Astrocyte (in vitro differentiated cells and primary cell): ENCODE measurements at regions not wholly inside any gene's neighbourhood (a gene's known extent, or its start where the extent isn't known, plus 50 kb on each side); places are given as distances from the start of the nearest gene placed in this dataset.

ENCODE experiments used
- DNase-seq: peaks from one replicate; pipeline ENCODE4 v3.0.0-alpha.2; 2010; ENCODE audit warnings: low read depth
- FAIRE-seq: peaks from 2 replicates; lab custom pipeline; 2011; peaks lifted over from hg19 to GRCh38; lab: Jason Lieb, UNC
- H2AFZ ChIP-seq: 2 replicates; pipeline ENCODE4 v1.6.0; 2012; ENCODE audit warnings: low read depth, low read length, inconsistent platforms
- H3K27ac ChIP-seq: 2 replicates; pipeline ENCODE4 v1.5.1; 2011; ENCODE audit warnings: low read depth, low read length, inconsistent platforms
- H3K27me3 ChIP-seq: 2 replicates; pipeline ENCODE4 v1.6.0; 2011; ENCODE audit warnings: low read length, inconsistent platforms; ENCODE audit not compliant: insufficient read depth
- H3K36me3 ChIP-seq: 2 replicates; pipeline ENCODE4 v1.5.1; 2011; ENCODE audit warnings: low read length, inconsistent platforms; ENCODE audit not compliant: insufficient read depth
- H3K4me1 ChIP-seq: 2 replicates; pipeline ENCODE4 v1.5.1; 2011; ENCODE audit warnings: low read length, inconsistent platforms; ENCODE audit not compliant: insufficient read depth
- H3K4me2 ChIP-seq: 2 replicates; pipeline ENCODE4 v1.6.0; 2012; ENCODE audit warnings: low read length, inconsistent platforms
- H3K4me3 ChIP-seq: 2 replicates; pipeline ENCODE4 v1.5.1; 2011; ENCODE audit warnings: low read depth, mild to moderate bottlenecking, low read length, inconsistent platforms; ENCODE audit not compliant: insufficient read depth
- H3K79me2 ChIP-seq: 2 replicates; pipeline ENCODE4 v1.6.0; 2012; ENCODE audit warnings: mild to moderate bottlenecking, low read length, inconsistent platforms; ENCODE audit not compliant: insufficient read depth
- H3K9ac ChIP-seq: 2 replicates; pipeline ENCODE4 v1.6.0; 2012; ENCODE audit warnings: mild to moderate bottlenecking, low read length, inconsistent platforms
- H3K9me3 ChIP-seq: 2 replicates; pipeline ENCODE4 v1.5.1; 2012; ENCODE audit warnings: low read depth, mild to moderate bottlenecking, low read length, inconsistent platforms; ENCODE audit not compliant: insufficient read depth
- H4K20me1 ChIP-seq: 2 replicates; pipeline ENCODE4 v1.6.0; 2012; ENCODE audit warnings: low read length, inconsistent platforms; ENCODE audit not compliant: insufficient read depth
- H3K27ac Mint-ChIP-seq: one replicate; pipeline ENCODE4 v1.8.0; 2021; ENCODE audit warnings: mild to moderate bottlenecking, mixed read lengths; ENCODE audit not compliant: unreplicated experiment
- H3K27me3 Mint-ChIP-seq: one replicate; pipeline ENCODE4 v1.8.0; 2021; ENCODE audit warnings: low read depth, mixed read lengths; ENCODE audit not compliant: unreplicated experiment
- H3K36me3 Mint-ChIP-seq: one replicate; pipeline ENCODE4 v1.8.0; 2021; ENCODE audit warnings: low read depth, mixed read lengths; ENCODE audit not compliant: unreplicated experiment
- H3K4me1 Mint-ChIP-seq: one replicate; pipeline ENCODE4 v1.8.0; 2021; ENCODE audit warnings: low read depth, mixed read lengths; ENCODE audit not compliant: unreplicated experiment
- H3K4me3 Mint-ChIP-seq: one replicate; pipeline ENCODE4 v1.8.0; 2021; ENCODE audit warnings: mild to moderate bottlenecking, moderate library complexity, mixed read lengths; ENCODE audit not compliant: unreplicated experiment
- H3K9me3 Mint-ChIP-seq: one replicate; pipeline ENCODE4 v1.8.0; 2021; ENCODE audit warnings: mild to moderate bottlenecking, mixed read lengths; ENCODE audit not compliant: unreplicated experiment
- EZH2 ChIP-seq: IDR thresholded peaks from 2 replicates; pipeline ENCODE4 v1.6.1; 2012; ENCODE audit warnings: mild to moderate bottlenecking, low read length, inconsistent platforms; ENCODE audit not compliant: insufficient read depth
- TF ChIP-seq, protein P1 (sequence below): IDR thresholded peaks from 2 replicates; pipeline ENCODE4 v1.5.1; 2011; ENCODE audit warnings: low read depth, mild to moderate bottlenecking, inconsistent platforms, low read length, moderate library complexity; ENCODE audit not compliant: insufficient read depth

DNA sequence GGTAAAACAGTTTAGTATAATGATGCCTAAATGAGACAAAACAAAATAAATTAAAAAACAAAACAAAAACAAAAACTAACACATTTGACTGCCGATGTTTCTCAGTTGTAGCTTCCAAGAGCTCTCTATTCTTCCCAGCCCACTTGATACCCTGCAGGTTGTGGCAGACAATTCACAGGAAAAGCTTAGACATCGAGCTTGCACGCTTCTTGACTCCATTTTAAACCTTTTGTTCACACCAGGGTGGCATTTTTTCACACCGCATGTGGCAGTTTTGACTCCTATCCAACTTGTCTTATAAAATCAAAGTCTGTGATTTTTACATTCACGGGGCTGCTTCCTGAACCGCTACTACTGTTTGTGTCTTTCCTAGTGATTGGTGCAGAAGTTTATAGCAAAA lies 575.9 kb downstream of the USP25 start:
- Histone ChIP-seq H4K20me1 (no peaks in the 10 kb centered on the region), H3K79me2 (peaks cover 43% of the 10 kb centered on the region), H2AFZ (peak overlapping the region; percentile 63), H3K27me3 (no peaks in the 10 kb centered on the region), H3K4me1 (peaks cover 33% of the 10 kb centered on the region), H3K4me2 (peak overlapping the region; percentile 82), H3K27ac (peak overlapping the region; percentile 77), H3K9ac (peak overlapping the region; percentile 84), H3K36me3 (no peaks in the 10 kb centered on the region), H3K4me3 (peak overlapping the region; percentile 54), H3K9me3 (no peaks in the 10 kb centered on the region)
- H3K4me3 Mint-ChIP-seq, result no peak overlapping the region
- DNase-seq (peak; percentile 70), FAIRE-seq (peak; percentile 49)
- H3K27ac Mint-ChIP-seq, result no peak overlapping the region
- no peaks in the 10 kb centered on the region for H3K27me3 Mint-ChIP-seq
- no peaks in the 10 kb centered on the region for H3K36me3 Mint-ChIP-seq
- H3K9me3 Mint-ChIP-seq, result no peaks in the 10 kb centered on the region
- H3K4me1 Mint-ChIP-seq, result peaks cover 7% of the 10 kb centered on the region
- TF ChIP-seq, protein P1, sequence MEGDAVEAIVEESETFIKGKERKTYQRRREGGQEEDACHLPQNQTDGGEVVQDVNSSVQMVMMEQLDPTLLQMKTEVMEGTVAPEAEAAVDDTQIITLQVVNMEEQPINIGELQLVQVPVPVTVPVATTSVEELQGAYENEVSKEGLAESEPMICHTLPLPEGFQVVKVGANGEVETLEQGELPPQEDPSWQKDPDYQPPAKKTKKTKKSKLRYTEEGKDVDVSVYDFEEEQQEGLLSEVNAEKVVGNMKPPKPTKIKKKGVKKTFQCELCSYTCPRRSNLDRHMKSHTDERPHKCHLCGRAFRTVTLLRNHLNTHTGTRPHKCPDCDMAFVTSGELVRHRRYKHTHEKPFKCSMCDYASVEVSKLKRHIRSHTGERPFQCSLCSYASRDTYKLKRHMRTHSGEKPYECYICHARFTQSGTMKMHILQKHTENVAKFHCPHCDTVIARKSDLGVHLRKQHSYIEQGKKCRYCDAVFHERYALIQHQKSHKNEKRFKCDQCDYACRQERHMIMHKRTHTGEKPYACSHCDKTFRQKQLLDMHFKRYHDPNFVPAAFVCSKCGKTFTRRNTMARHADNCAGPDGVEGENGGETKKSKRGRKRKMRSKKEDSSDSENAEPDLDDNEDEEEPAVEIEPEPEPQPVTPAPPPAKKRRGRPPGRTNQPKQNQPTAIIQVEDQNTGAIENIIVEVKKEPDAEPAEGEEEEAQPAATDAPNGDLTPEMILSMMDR, result no peak
- no peak for TF ChIP-seq EZH2

- H2AFZ ChIP-seq, result no peak overlapping the region
Observed at GRCh38 chr21:16307256-16307655, 577.5 kb downstream of the USP25 start.

GRCh38 chr21:16308269-16308668 lies 578.5 kb downstream of the USP25 start:
- peak; percentile 73 for DNase-seq
- H3K36me3 ChIP-seq, result no peaks in the 10 kb centered on the region
- H3K4me2 ChIP-seq, result peak overlapping the region; percentile 82
- Mint-ChIP-seq H3K9me3 (no peaks in the 10 kb centered on the region), H3K27ac (no peak overlapping the region), H3K4me1 (peaks cover 4% of the 10 kb centered on the region), H3K27me3 (no peaks in the 10 kb centered on the region), H3K4me3 (no peak overlapping the region), H3K36me3 (no peaks in the 10 kb centered on the region)
- peaks cover 27% of the 10 kb centered on the region for H3K4me1 ChIP-seq
- H3K9me3 ChIP-seq, result no peaks in the 10 kb centered on the region
- no peak for TF ChIP-seq EZH2
- TF ChIP-seq, protein P1, result no peak
- peaks cover 43% of the 10 kb centered on the region for H3K79me2 ChIP-seq
- H4K20me1 ChIP-seq, result no peaks in the 10 kb centered on the region
- no peaks in the 10 kb centered on the region for H3K27me3 ChIP-seq
- peak overlapping the region; percentile 11 for H2AFZ ChIP-seq
- H3K27ac ChIP-seq, result peak overlapping the region; percentile 77
- peak overlapping the region; percentile 82 for H3K9ac ChIP-seq
- FAIRE-seq, result peak; percentile 76
- H3K4me3 ChIP-seq, result peak overlapping the region; percentile 51

More at GRCh38 chr21:16307256-16307655, 577.5 kb downstream of the USP25 start:
- Mint-ChIP-seq H3K36me3 (no peaks in the 10 kb centered on the region), H3K27ac (no peak overlapping the region), H3K4me1 (peaks cover 7% of the 10 kb centered on the region), H3K9me3 (no peaks in the 10 kb centered on the region), H3K4me3 (no peak overlapping the region), H3K27me3 (no peaks in the 10 kb centered on the region)
- peaks cover 33% of the 10 kb centered on the region for H3K4me1 ChIP-seq
- H3K27ac ChIP-seq, result peak overlapping the region; percentile 77
- peaks cover 43% of the 10 kb centered on the region for H3K79me2 ChIP-seq
- no peaks in the 10 kb centered on the region for H3K27me3 ChIP-seq
- H4K20me1 ChIP-seq, result no peaks in the 10 kb centered on the region
- peak overlapping the region; percentile 82 for H3K9ac ChIP-seq
- no peaks in the 10 kb centered on the region for H3K36me3 ChIP-seq
- no peak for TF ChIP-seq EZH2
- TF ChIP-seq, protein P1, result no peak
- H3K4me2 ChIP-seq, result peak overlapping the region; percentile 82
- DNase-seq (no peak), FAIRE-seq (no peak)
- H3K4me3 ChIP-seq, result peak overlapping the region; percentile 34
- no peaks in the 10 kb centered on the region for H3K9me3 ChIP-seq
